ENCODE measurements at regions not wholly inside any gene's neighbourhood (a gene's known extent, or its start where the extent isn't known, plus 50 kb on each side); places are given as distances from the start of the nearest gene placed in this dataset.

DNA sequence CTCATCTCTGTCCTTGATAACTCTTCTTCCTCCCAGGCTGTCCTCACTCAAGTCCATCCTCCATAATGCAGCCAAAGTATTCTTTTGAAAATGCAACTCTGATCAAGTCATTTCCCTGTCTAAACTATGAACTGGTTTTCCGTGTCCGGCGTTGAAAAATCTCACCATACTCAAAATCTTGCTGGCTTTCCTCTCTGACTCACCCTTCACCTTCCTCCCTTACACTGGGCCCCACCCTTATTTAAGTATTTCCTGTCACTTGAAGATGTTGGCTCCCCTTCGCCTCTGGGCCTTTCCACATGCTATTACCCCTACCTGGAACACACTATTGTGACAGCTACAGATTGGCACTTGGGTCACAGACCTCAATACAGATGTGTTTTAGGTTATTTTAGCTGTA is 515.6 kb downstream of the INHBA start:
- WGBS, 2 donors, result 92 to 93% methylated on average over 4 of the region's 4 CpGs
- intact Hi-C loops (cut with DNase I), result no loop called here

DNA sequence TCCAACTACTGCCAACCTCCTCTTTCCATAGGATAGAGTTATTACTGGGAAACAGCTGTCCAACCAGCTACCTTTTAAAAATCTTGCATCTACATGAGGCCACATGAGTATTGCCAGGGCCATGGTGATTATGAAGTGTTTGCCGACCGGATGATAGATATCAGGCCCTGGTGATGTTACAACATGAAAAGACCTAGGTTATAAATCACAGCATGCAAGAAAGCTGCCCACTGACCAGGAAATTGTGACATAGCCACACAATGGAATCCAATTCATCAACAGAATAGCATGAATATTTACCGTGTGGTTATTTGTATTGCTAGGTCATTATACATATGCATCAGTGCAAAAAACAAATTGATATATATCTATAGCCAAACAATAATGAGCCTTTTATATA is 517.0 kb downstream of the INHBA start:
- intact Hi-C loops (cut with DNase I), result no loop called here
- DNase-seq, result no peak
- Histone ChIP-seq H3K27me3 (no peaks in the 10 kb centered on the region), H3K36me3 (no peaks in the 10 kb centered on the region), H3K9me3 (no peaks in the 10 kb centered on the region), H3K4me1 (no peaks in the 10 kb centered on the region), H3K4me3 (no peak overlapping the region), H3K27ac (no peak overlapping the region)
- 60 to 80% methylated on average over 3 of the region's 3 CpGs for WGBS, 2 donors
- TF ChIP-seq, protein P1, sequence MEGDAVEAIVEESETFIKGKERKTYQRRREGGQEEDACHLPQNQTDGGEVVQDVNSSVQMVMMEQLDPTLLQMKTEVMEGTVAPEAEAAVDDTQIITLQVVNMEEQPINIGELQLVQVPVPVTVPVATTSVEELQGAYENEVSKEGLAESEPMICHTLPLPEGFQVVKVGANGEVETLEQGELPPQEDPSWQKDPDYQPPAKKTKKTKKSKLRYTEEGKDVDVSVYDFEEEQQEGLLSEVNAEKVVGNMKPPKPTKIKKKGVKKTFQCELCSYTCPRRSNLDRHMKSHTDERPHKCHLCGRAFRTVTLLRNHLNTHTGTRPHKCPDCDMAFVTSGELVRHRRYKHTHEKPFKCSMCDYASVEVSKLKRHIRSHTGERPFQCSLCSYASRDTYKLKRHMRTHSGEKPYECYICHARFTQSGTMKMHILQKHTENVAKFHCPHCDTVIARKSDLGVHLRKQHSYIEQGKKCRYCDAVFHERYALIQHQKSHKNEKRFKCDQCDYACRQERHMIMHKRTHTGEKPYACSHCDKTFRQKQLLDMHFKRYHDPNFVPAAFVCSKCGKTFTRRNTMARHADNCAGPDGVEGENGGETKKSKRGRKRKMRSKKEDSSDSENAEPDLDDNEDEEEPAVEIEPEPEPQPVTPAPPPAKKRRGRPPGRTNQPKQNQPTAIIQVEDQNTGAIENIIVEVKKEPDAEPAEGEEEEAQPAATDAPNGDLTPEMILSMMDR (IDR thresholded peaks at IDR 0.05), result no peak
- no peak for TF ChIP-seq POLR2AphosphoS5 (IDR thresholded peaks at IDR 0.05)
- no peak for TF ChIP-seq EP300 (IDR thresholded peaks at IDR 0.05)
- TF ChIP-seq POLR2A (IDR thresholded peaks at IDR 0.05), result no peak

More for the DNA sequence above, 515.6 kb downstream of the INHBA start:
- H3K36me3 ChIP-seq, result no peaks in the 10 kb centered on the region
- no peaks in the 10 kb centered on the region for H3K4me1 ChIP-seq
- H3K4me3 ChIP-seq, result no peak overlapping the region
- TF ChIP-seq EP300 (IDR thresholded peaks at IDR 0.05) (no peak), POLR2A (IDR thresholded peaks at IDR 0.05) (no peak), POLR2AphosphoS5 (IDR thresholded peaks at IDR 0.05) (no peak)
- TF ChIP-seq, protein P1 (IDR thresholded peaks at IDR 0.05), result no peak
- no peak overlapping the region for H3K27ac ChIP-seq
- H3K27me3 ChIP-seq, result no peaks in the 10 kb centered on the region
- H3K9me3 ChIP-seq, result no peaks in the 10 kb centered on the region
- no peak for DNase-seq

DNA sequence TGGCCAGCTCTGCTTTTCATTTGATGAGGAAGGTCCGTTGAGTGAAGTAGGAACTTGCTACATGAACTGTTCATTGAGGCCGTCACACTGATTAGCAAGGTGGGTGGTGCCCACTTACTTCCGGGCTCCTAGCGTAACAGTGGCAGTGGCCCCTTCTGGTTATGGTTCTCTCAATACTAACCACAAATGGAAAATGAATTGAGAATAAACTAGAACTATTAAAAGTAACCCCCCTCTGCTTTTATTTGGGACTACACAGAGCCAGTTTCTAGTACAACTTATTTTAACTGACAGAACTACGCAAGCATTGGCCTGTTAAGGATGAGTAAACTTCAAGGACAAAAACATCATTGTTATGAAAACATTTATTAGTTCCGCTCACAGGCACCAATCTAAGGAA is 519.1 kb downstream of the INHBA start:
- intact Hi-C loops (cut with DNase I), result no loop called here
- Histone ChIP-seq H3K36me3 (no peaks in the 10 kb centered on the region), H3K4me1 (no peaks in the 10 kb centered on the region), H3K4me3 (no peak overlapping the region), H3K27me3 (no peaks in the 10 kb centered on the region), H3K27ac (no peak overlapping the region), H3K9me3 (no peaks in the 10 kb centered on the region)
- DNase-seq, result no peak
- TF ChIP-seq POLR2AphosphoS5 (IDR thresholded peaks at IDR 0.05), result no peak
- TF ChIP-seq EP300 (IDR thresholded peaks at IDR 0.05), result no peak
- TF ChIP-seq, protein P1 (IDR thresholded peaks at IDR 0.05), result no peak
- TF ChIP-seq POLR2A (IDR thresholded peaks at IDR 0.05), result no peak
- WGBS, 2 donors, result 88 to 92% methylated on average over 6 of the region's 6 CpGs

DNA sequence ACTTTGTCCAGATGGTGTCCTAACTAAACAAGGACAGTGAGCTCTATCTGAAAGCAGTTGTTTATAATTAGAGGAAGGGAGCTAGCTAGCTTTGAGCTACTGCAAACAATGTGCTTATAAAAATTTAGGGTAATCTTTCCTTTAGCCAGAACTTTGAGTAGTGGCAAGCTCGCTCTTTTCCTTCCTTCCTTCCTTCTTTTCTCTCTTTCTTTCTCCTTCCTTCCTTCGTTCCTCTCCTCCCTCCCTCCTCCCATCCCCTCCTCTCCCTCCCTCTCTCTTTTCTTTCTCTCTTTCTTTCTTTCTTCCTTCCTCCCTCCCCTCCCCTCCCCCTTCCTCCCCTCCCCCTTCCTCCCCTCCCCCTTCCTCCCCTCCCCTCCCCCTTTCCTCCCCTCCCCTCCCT is 520.1 kb downstream of the INHBA start:
- H3K9me3 ChIP-seq, result no peaks in the 10 kb centered on the region
- H3K27ac ChIP-seq, result no peak overlapping the region
- H3K27me3 ChIP-seq, result no peaks in the 10 kb centered on the region
- no peak for DNase-seq
- intact Hi-C loops (cut with DNase I), result no loop called here
- WGBS, 2 donors, result 81 to 84% methylated on average over 2 of the region's 2 CpGs
- H3K36me3 ChIP-seq, result no peaks in the 10 kb centered on the region
- TF ChIP-seq, protein P1 (IDR thresholded peaks at IDR 0.05), result no peak
- TF ChIP-seq EP300 (IDR thresholded peaks at IDR 0.05), result no peak
- TF ChIP-seq POLR2A (IDR thresholded peaks at IDR 0.05), result no peak
- no peak for TF ChIP-seq POLR2AphosphoS5 (IDR thresholded peaks at IDR 0.05)
- no peak overlapping the region for H3K4me3 ChIP-seq
- H3K4me1 ChIP-seq, result no peaks in the 10 kb centered on the region

DNA sequence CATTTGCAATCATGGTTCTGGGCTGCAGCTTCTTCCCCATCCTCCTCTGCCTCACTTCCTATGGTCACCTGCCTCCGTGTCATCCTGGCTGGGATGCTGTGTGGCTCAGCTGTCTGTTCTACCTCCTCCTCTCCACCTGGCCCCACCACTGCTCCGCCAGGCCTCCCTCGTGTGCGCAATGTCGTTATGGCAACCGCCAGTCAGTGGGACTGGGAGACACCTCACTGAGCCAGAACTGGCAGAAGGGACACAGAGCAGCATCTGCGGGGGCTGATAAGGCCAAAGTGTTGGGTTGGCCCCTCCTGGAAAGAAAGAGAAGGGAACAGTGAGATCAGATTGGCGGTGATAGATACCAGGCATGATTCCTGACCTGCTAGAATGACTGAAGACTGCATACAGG is 527.5 kb downstream of the INHBA start:
- H3K36me3 ChIP-seq, result no peaks in the 10 kb centered on the region
- no peaks in the 10 kb centered on the region for H3K9me3 ChIP-seq
- 87 to 94% methylated on average over 8 of the region's 8 CpGs for WGBS, 2 donors
- TF ChIP-seq EP300 (IDR thresholded peaks at IDR 0.05), result no peak
- TF ChIP-seq, protein P1 (IDR thresholded peaks at IDR 0.05), result no peak
- TF ChIP-seq POLR2AphosphoS5 (IDR thresholded peaks at IDR 0.05), result no peak
- TF ChIP-seq POLR2A (IDR thresholded peaks at IDR 0.05), result no peak
- no peaks in the 10 kb centered on the region for H3K4me1 ChIP-seq
- DNase-seq, result no peak
- H3K4me3 ChIP-seq, result no peak overlapping the region
- intact Hi-C loops (cut with DNase I), result no loop called here
- no peaks in the 10 kb centered on the region for H3K27me3 ChIP-seq
- H3K27ac ChIP-seq, result no peak overlapping the region

All from sigmoid colon (tissue), 6 donors.